ENCODE measurements at regions not wholly inside any gene's neighbourhood (a gene's known extent, or its start where the extent isn't known, plus 50 kb on each side); places are given as distances from the start of the nearest gene placed in this dataset.

DNA sequence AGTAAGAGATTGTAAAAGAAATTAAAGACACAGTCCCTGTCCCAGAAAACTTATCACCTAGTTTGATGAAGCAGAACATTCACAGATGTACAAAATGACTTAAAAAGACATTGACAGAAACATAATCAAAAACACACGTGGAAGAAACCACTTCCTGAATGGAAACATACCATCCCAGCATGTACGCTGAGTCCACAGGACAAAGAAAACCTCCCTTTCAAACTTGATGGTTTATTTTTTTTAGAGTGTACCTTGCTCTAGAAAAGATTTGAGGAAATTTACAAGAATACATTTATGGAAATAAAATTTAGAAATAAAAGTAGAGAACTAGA, 140.9 kb downstream of the PMP22 start:
- TF ChIP-seq CTCF (IDR thresholded peaks at IDR 0.05) (no peak), POLR2A (IDR thresholded peaks at IDR 0.05) (no peak)
